Nephron progenitor cell (in vitro differentiated cells): ENCODE measurements at regions not wholly inside any gene's neighbourhood (a gene's known extent, or its start where the extent isn't known, plus 50 kb on each side); places are given as distances from the start of the nearest gene placed in this dataset.
A peak's percentile ranks its signal among the peaks of the same experiment; 100 is the strongest.
"Not testable (repeated sequence)": the region's sequence is repeated elsewhere in the genome, so short reads cannot be mapped to it uniquely, and the experiment has no call there.

Source experiments
- DNase-seq: peaks from one replicate; pipeline ENCODE4 v3.0.0; 2021
- H3K27ac Mint-ChIP-seq: 2 replicates; pipeline ENCODE4 v1.8.0; 2021; ENCODE audit warnings: mild to moderate bottlenecking, moderate library complexity, mixed read lengths
- H3K27me3 Mint-ChIP-seq: 2 replicates; pipeline ENCODE4 v1.8.0; 2021; ENCODE audit warnings: mild to moderate bottlenecking, low read depth, mixed read lengths; ENCODE audit not compliant: poor library complexity
- H3K36me3 Mint-ChIP-seq: 2 replicates; pipeline ENCODE4 v1.8.0; 2021; ENCODE audit warnings: low read depth, mixed read lengths
- H3K4me1 Mint-ChIP-seq: 2 replicates; pipeline ENCODE4 v1.8.0; 2021; ENCODE audit warnings: mixed read lengths
- H3K4me3 Mint-ChIP-seq: 2 replicates; pipeline ENCODE4 v1.8.0; 2021; ENCODE audit warnings: mild to moderate bottlenecking, moderate library complexity, mixed read lengths
- H3K9me3 Mint-ChIP-seq: 2 replicates; pipeline ENCODE4 v1.8.0; 2021; ENCODE audit warnings: mild to moderate bottlenecking, moderate library complexity, mixed read lengths
- CTCF ChIP-seq: fragments of 200-600 bp; sonication (generic); IDR thresholded peaks from 2 replicates; pipeline ENCODE4 v1.5.0; 2021; ENCODE audit warnings: antibody characterized with exemption

- Mint-ChIP-seq H3K27ac (no peak overlapping the region), H3K4me3 (no peak overlapping the region), H3K4me1 (peaks cover 43% of the 10 kb centered on the region), H3K9me3 (peaks cover 13% of the 10 kb centered on the region), H3K27me3 (peaks cover 5% of the 10 kb centered on the region), H3K36me3 (peaks cover 10% of the 10 kb centered on the region)
- TF ChIP-seq CTCF = no peak
- no peak for DNase-seq
Observed at GRCh38 chr5:167296661-167297060, 994.8 kb upstream of the WWC1 start.

- not testable (repeated sequence) for H3K27ac Mint-ChIP-seq, H3K4me3 Mint-ChIP-seq, H3K36me3 Mint-ChIP-seq, DNase-seq, H3K9me3 Mint-ChIP-seq
- Mint-ChIP-seq H3K27me3 (peaks cover 12% of the 10 kb centered on the region), H3K4me1 (peaks cover 45% of the 10 kb centered on the region)
Observed at GRCh38 chr5:167299861-167300260, 991.6 kb upstream of the WWC1 start.

GRCh38 chr5:167303582-167303981, 987.9 kb upstream of the WWC1 start:
- Mint-ChIP-seq H3K4me1 (peaks cover 44% of the 10 kb centered on the region), H3K9me3 (no peaks in the 10 kb centered on the region), H3K4me3 (no peak overlapping the region), H3K36me3 (no peaks in the 10 kb centered on the region), H3K27ac (no peak overlapping the region), H3K27me3 (peaks cover 14% of the 10 kb centered on the region)
- no peak for DNase-seq
- no peak for TF ChIP-seq CTCF

- peaks cover 3% of the 10 kb centered on the region for H3K9me3 Mint-ChIP-seq
- no peak for TF ChIP-seq CTCF
- H3K27me3 Mint-ChIP-seq = peaks cover 16% of the 10 kb centered on the region
- no peak overlapping the region for H3K4me3 Mint-ChIP-seq
- DNase-seq = no peak
- peaks cover 44% of the 10 kb centered on the region for H3K4me1 Mint-ChIP-seq
- no peaks in the 10 kb centered on the region for H3K36me3 Mint-ChIP-seq
- no peak overlapping the region for H3K27ac Mint-ChIP-seq
Observed at GRCh38 chr5:167304834-167305469, 986.5 kb upstream of the WWC1 start.

GRCh38 chr5:167305591-167306213, 985.7 kb upstream of the WWC1 start:
- H3K9me3 Mint-ChIP-seq = peaks cover 3% of the 10 kb centered on the region
- H3K27me3 Mint-ChIP-seq = peaks cover 16% of the 10 kb centered on the region
- TF ChIP-seq CTCF = no peak
- H3K4me1 Mint-ChIP-seq = peaks cover 44% of the 10 kb centered on the region
- no peak overlapping the region for H3K4me3 Mint-ChIP-seq
- no peak for DNase-seq
- no peak overlapping the region for H3K27ac Mint-ChIP-seq
- no peaks in the 10 kb centered on the region for H3K36me3 Mint-ChIP-seq

GRCh38 chr5:167307042-167307441, 984.4 kb upstream of the WWC1 start:
- Mint-ChIP-seq H3K27ac (no peak overlapping the region), H3K27me3 (peaks cover 11% of the 10 kb centered on the region)

More at GRCh38 chr5:167307042-167307441, 984.4 kb upstream of the WWC1 start:
- Mint-ChIP-seq H3K4me3 (no peak overlapping the region), H3K4me1 (peaks cover 35% of the 10 kb centered on the region), H3K36me3 (no peaks in the 10 kb centered on the region), H3K9me3 (peaks cover 3% of the 10 kb centered on the region)
- peak; percentile 6 for DNase-seq
- TF ChIP-seq CTCF = no peak
